ENCODE measurements at regions not wholly inside any gene's neighbourhood (a gene's known extent, or its start where the extent isn't known, plus 50 kb on each side); places are given as distances from the start of the nearest gene placed in this dataset.

GRCh38 chrX:1112321-1112720 is 100.1 kb downstream of the CRLF2 start:
- TF ChIP-seq CTCF (IDR thresholded peaks at IDR 0.05; ENCODE audit: insufficient read depth, low read length, poor library complexity, severe bottlenecking): no peak
- H3K27me3 ChIP-seq (ENCODE audit: control insufficient read depth, insufficient read depth, low read length): no peaks in the 10 kb centered on the region
- H3K4me3 ChIP-seq (ENCODE audit: low read depth, low read length): no peak overlapping the region
- no peak for DNase-seq (ENCODE audit: low read depth)
- H3K36me3 ChIP-seq (ENCODE audit: control insufficient read depth, insufficient read depth, low read length): no peaks in the 10 kb centered on the region

- H3K36me3 ChIP-seq (ENCODE audit: control insufficient read depth, insufficient read depth, low read length): no peaks in the 10 kb centered on the region
- no peak for TF ChIP-seq CTCF (IDR thresholded peaks at IDR 0.05; ENCODE audit: insufficient read depth, low read length, poor library complexity, severe bottlenecking)
- no peak for DNase-seq (ENCODE audit: low read depth)
- no peaks in the 10 kb centered on the region for H3K27me3 ChIP-seq (ENCODE audit: control insufficient read depth, insufficient read depth, low read length)
- H3K4me3 ChIP-seq (ENCODE audit: low read depth, low read length): no peak overlapping the region
These were observed 100.7 kb downstream of the CRLF2 start for GRCh38 chrX:1111601-1112300.

- Histone ChIP-seq H3K27me3 (ENCODE audit: control insufficient read depth, insufficient read depth, low read length) (no peaks in the 10 kb centered on the region), H3K4me3 (ENCODE audit: low read depth, low read length) (no peak overlapping the region), H3K36me3 (ENCODE audit: control insufficient read depth, insufficient read depth, low read length) (no peaks in the 10 kb centered on the region)
- TF ChIP-seq CTCF (IDR thresholded peaks at IDR 0.05; ENCODE audit: insufficient read depth, low read length, poor library complexity, severe bottlenecking): no peak
- DNase-seq (ENCODE audit: low read depth): no peak
These were observed 102.8 kb downstream of the CRLF2 start for GRCh38 chrX:1109580-1110119.

GRCh38 chrX:1108501-1109445 is 103.7 kb downstream of the CRLF2 start:
- TF ChIP-seq CTCF (IDR thresholded peaks at IDR 0.05; ENCODE audit: insufficient read depth, low read length, poor library complexity, severe bottlenecking): no peak
- Histone ChIP-seq H3K4me3 (ENCODE audit: low read depth, low read length) (no peak overlapping the region), H3K36me3 (ENCODE audit: control insufficient read depth, insufficient read depth, low read length) (no peaks in the 10 kb centered on the region), H3K27me3 (ENCODE audit: control insufficient read depth, insufficient read depth, low read length) (no peaks in the 10 kb centered on the region)
- no peak for DNase-seq (ENCODE audit: low read depth)

GRCh38 chrX:1106478-1107210 is 105.8 kb downstream of the CRLF2 start:
- H3K36me3 ChIP-seq (ENCODE audit: control insufficient read depth, insufficient read depth, low read length): no peaks in the 10 kb centered on the region
- no peak for DNase-seq (ENCODE audit: low read depth)
- no peak for TF ChIP-seq CTCF (IDR thresholded peaks at IDR 0.05; ENCODE audit: insufficient read depth, low read length, poor library complexity, severe bottlenecking)
- H3K4me3 ChIP-seq (ENCODE audit: low read depth, low read length): no peak overlapping the region
- no peaks in the 10 kb centered on the region for H3K27me3 ChIP-seq (ENCODE audit: control insufficient read depth, insufficient read depth, low read length)
